ENCODE measurements at regions not wholly inside any gene's neighbourhood (a gene's known extent, or its start where the extent isn't known, plus 50 kb on each side); places are given as distances from the start of the nearest gene placed in this dataset.

GRCh38 chr9:86842573-86842972 lies 104.7 kb downstream of the GAS1 start:
- DNase-seq (ENCODE audit: low spot score): no peak
- Histone ChIP-seq H2BK12ac (ENCODE audit: low read length) (no peak overlapping the region), H4K91ac (ENCODE audit: low read depth, low read length, poor library complexity) (no peak overlapping the region)

DNA sequence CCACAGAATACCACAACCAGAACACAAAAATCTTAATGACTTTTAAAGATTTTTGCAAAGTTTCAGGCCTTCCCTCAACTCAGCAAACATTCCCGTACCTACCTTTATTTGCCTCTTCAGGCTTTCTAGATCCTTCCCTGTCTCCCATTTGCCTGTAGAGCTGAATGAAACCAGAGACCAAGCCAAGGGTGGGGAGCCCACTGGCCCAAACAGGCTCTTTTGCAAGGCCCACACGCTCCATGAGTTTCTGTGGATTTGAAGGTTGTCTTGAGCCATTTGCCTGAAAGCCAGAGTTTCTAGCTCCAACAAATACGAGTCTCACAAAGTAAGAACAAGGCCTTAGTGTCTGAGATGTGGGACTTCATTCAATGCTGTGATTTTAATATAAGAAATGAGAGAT lies 107.8 kb downstream of the GAS1 start:
- Histone ChIP-seq H2AK5ac (ENCODE audit: low read depth, low read length) (no peak overlapping the region), H3K4ac (ENCODE audit: low read length) (no peak overlapping the region), H2BK5ac (ENCODE audit: low read length) (no peak overlapping the region), H3K23ac (ENCODE audit: low read depth, low read length, poor library complexity) (no peak overlapping the region), H3K36me3 (replicated peaks in 1 of 2; ENCODE audit: control insufficient read depth in 2 of 2, insufficient read depth in 2 of 2, low read length in 2 of 2) (no peaks in the 10 kb centered on the region), H3K18ac (ENCODE audit: low read length) (no peak overlapping the region), H3K14ac (ENCODE audit: low read length) (no peak overlapping the region), H2BK120ac (ENCODE audit: low read depth, low read length) (no peak overlapping the region), H3K27me3 (ENCODE audit: control insufficient read depth in 3 of 3, insufficient read depth in 3 of 3, low read depth in 1 of 3, low read length in 3 of 3) (no peaks in the 10 kb centered on the region), H4K91ac (ENCODE audit: low read depth, low read length, poor library complexity) (no peak overlapping the region), H3K9me3 (replicated peaks in 1 of 2; ENCODE audit: control insufficient read depth in 2 of 2, insufficient read depth in 1 of 2, low read depth in 1 of 2, low read length in 2 of 2) (no peaks in the 10 kb centered on the region), H4K8ac (ENCODE audit: low read depth, low read length) (no peak overlapping the region), H3K4me2 (ENCODE audit: insufficient read depth, low read length, poor library complexity, severe bottlenecking) (no peak overlapping the region), H3K4me1 (ENCODE audit: control insufficient read depth in 2 of 2, insufficient read depth in 1 of 2, low read depth in 1 of 2, low read length in 2 of 2) (peaks cover 0 to 3% of the 10 kb centered on the region in 2 donors), H2AFZ (ENCODE audit: low read length) (no peak overlapping the region), H2BK12ac (ENCODE audit: low read length) (no peak overlapping the region), H2BK15ac (ENCODE audit: low read length) (no peak overlapping the region), H3K79me1 (ENCODE audit: low read depth, low read length) (no peaks in the 10 kb centered on the region), H3K9ac (ENCODE audit: low read depth, low read length, poor library complexity) (no peak overlapping the region), H3K27ac (replicated peaks; ENCODE audit: low read length) (no peak overlapping the region), H3K4me3 (ENCODE audit: low read length in 2 of 2) (no peak overlapping the region)
- no peak for DNase-seq (ENCODE audit: low spot score)
- WGBS, 2 donors (ENCODE audit: extremely low coverage in 2 of 2, insufficient read length in 2 of 2, insufficient replicate concordance in 1 of 2): no CpG with 5 or more reads among the region's 3 CpGs

More at GRCh38 chr9:86842573-86842972, 104.7 kb downstream of the GAS1 start:
- no peak overlapping the region for H2BK15ac ChIP-seq (ENCODE audit: low read length)
- H3K27ac ChIP-seq (replicated peaks; ENCODE audit: low read length): no peak overlapping the region
- no peaks in the 10 kb centered on the region for H3K4me1 ChIP-seq (ENCODE audit: control insufficient read depth in 2 of 2, insufficient read depth in 1 of 2, low read depth in 1 of 2, low read length in 2 of 2)
- no peaks in the 10 kb centered on the region for H3K27me3 ChIP-seq (ENCODE audit: control insufficient read depth in 3 of 3, insufficient read depth in 3 of 3, low read depth in 1 of 3, low read length in 3 of 3)
- no peak overlapping the region for H2AK5ac ChIP-seq (ENCODE audit: low read depth, low read length)
- no peaks in the 10 kb centered on the region for H3K79me1 ChIP-seq (ENCODE audit: low read depth, low read length)
- H2AFZ ChIP-seq (ENCODE audit: low read length): no peak overlapping the region
- H2BK120ac ChIP-seq (ENCODE audit: low read depth, low read length): no peak overlapping the region
- H3K4ac ChIP-seq (ENCODE audit: low read length): no peak overlapping the region
- H3K36me3 ChIP-seq (replicated peaks in 1 of 2; ENCODE audit: control insufficient read depth in 2 of 2, insufficient read depth in 2 of 2, low read length in 2 of 2): no peaks in the 10 kb centered on the region
- no peak overlapping the region for H3K23ac ChIP-seq (ENCODE audit: low read depth, low read length, poor library complexity)
- no peak overlapping the region for H3K4me3 ChIP-seq (ENCODE audit: low read length in 2 of 2)
- no peak overlapping the region for H3K4me2 ChIP-seq (ENCODE audit: insufficient read depth, low read length, poor library complexity, severe bottlenecking)
- H2BK5ac ChIP-seq (ENCODE audit: low read length): no peak overlapping the region
- whole genome bisulfite sequencing, 2 donors (ENCODE audit: extremely low coverage in 2 of 2, insufficient read length in 2 of 2, insufficient replicate concordance in 1 of 2): no CpG with 5 or more reads among the region's 6 CpGs
- H3K9me3 ChIP-seq (replicated peaks in 1 of 2; ENCODE audit: control insufficient read depth in 2 of 2, insufficient read depth in 1 of 2, low read depth in 1 of 2, low read length in 2 of 2): no peaks in the 10 kb centered on the region
- peak overlapping the region; percentile 62 for H3K18ac ChIP-seq (ENCODE audit: low read length)
- H3K9ac ChIP-seq (ENCODE audit: low read depth, low read length, poor library complexity): no peak overlapping the region
- no peak overlapping the region for H3K14ac ChIP-seq (ENCODE audit: low read length)
- H4K8ac ChIP-seq (ENCODE audit: low read depth, low read length): no peak overlapping the region

- Histone ChIP-seq H2AFZ (ENCODE audit: low read length) (no peak overlapping the region), H2AK5ac (ENCODE audit: low read depth, low read length) (no peak overlapping the region)
- no peak for DNase-seq (ENCODE audit: low spot score)
These were observed 108.5 kb downstream of the GAS1 start for GRCh38 chr9:86838519-86839497.

DNA sequence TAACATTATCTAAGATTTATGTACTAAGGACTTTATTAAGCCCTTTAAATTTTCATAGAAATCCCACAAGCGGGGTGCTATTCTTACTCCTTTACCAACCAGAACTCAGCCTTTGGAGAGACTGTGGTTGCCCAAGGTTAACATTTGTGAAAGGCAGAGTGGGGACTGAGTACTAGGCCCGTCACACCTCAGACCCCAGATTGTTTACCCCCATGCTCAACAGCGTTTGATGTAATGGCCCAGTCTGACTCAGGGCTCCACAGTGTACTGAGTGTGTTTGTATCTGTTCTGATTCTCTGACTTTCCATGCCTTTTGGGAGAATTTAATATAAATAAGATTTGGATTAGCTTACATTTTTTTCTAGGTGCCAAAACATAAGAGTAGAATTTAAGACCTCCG lies 110.0 kb downstream of the GAS1 start:
- DNase-seq (ENCODE audit: low spot score): no peak
- Histone ChIP-seq H3K9ac (ENCODE audit: low read depth, low read length, poor library complexity) (no peak overlapping the region), H2AK5ac (ENCODE audit: low read depth, low read length) (no peak overlapping the region), H3K4me2 (ENCODE audit: insufficient read depth, low read length, poor library complexity, severe bottlenecking) (no peak overlapping the region), H3K27ac (replicated peaks; ENCODE audit: low read length) (no peak overlapping the region), H3K27me3 (ENCODE audit: control insufficient read depth in 3 of 3, insufficient read depth in 3 of 3, low read depth in 1 of 3, low read length in 3 of 3) (no peaks in the 10 kb centered on the region), H3K23ac (ENCODE audit: low read depth, low read length, poor library complexity) (no peak overlapping the region), H4K91ac (ENCODE audit: low read depth, low read length, poor library complexity) (no peak overlapping the region), H3K18ac (ENCODE audit: low read length) (no peak overlapping the region), H3K79me1 (ENCODE audit: low read depth, low read length) (no peaks in the 10 kb centered on the region), H3K4me3 (ENCODE audit: low read length in 2 of 2) (no peak overlapping the region), H3K4ac (ENCODE audit: low read length) (no peak overlapping the region), H3K14ac (ENCODE audit: low read length) (no peak overlapping the region), H3K4me1 (ENCODE audit: control insufficient read depth in 2 of 2, insufficient read depth in 1 of 2, low read depth in 1 of 2, low read length in 2 of 2) (peaks cover 0 to 3% of the 10 kb centered on the region in 2 donors), H3K36me3 (replicated peaks in 1 of 2; ENCODE audit: control insufficient read depth in 2 of 2, insufficient read depth in 2 of 2, low read length in 2 of 2) (no peaks in the 10 kb centered on the region), H4K8ac (ENCODE audit: low read depth, low read length) (no peak overlapping the region), H2BK120ac (ENCODE audit: low read depth, low read length) (no peak overlapping the region), H2BK12ac (ENCODE audit: low read length) (no peak overlapping the region), H3K9me3 (replicated peaks in 1 of 2; ENCODE audit: control insufficient read depth in 2 of 2, insufficient read depth in 1 of 2, low read depth in 1 of 2, low read length in 2 of 2) (no peaks in the 10 kb centered on the region), H2AFZ (ENCODE audit: low read length) (no peak overlapping the region), H2BK15ac (ENCODE audit: low read length) (no peak overlapping the region), H2BK5ac (ENCODE audit: low read length) (no peak overlapping the region)
- WGBS, 2 donors (ENCODE audit: extremely low coverage in 2 of 2, insufficient read length in 2 of 2, insufficient replicate concordance in 1 of 2): no CpG with 5 or more reads among the region's 4 CpGs

More at GRCh38 chr9:86838519-86839497, 108.5 kb downstream of the GAS1 start:
- no peaks in the 10 kb centered on the region for H3K79me1 ChIP-seq (ENCODE audit: low read depth, low read length)
- H3K18ac ChIP-seq (ENCODE audit: low read length): no peak overlapping the region
- no peak overlapping the region for H3K4me3 ChIP-seq (ENCODE audit: low read length in 2 of 2)
- H3K27me3 ChIP-seq (ENCODE audit: control insufficient read depth in 3 of 3, insufficient read depth in 3 of 3, low read depth in 1 of 3, low read length in 3 of 3): no peaks in the 10 kb centered on the region
- no peak overlapping the region for H2BK5ac ChIP-seq (ENCODE audit: low read length)
- no peak overlapping the region for H3K14ac ChIP-seq (ENCODE audit: low read length)
- no peak overlapping the region for H3K4me2 ChIP-seq (ENCODE audit: insufficient read depth, low read length, poor library complexity, severe bottlenecking)
- H3K36me3 ChIP-seq (replicated peaks in 1 of 2; ENCODE audit: control insufficient read depth in 2 of 2, insufficient read depth in 2 of 2, low read length in 2 of 2): no peaks in the 10 kb centered on the region
- H3K4me1 ChIP-seq (ENCODE audit: control insufficient read depth in 2 of 2, insufficient read depth in 1 of 2, low read depth in 1 of 2, low read length in 2 of 2): peaks cover 0 to 3% of the 10 kb centered on the region in 2 donors
- no peak overlapping the region for H4K91ac ChIP-seq (ENCODE audit: low read depth, low read length, poor library complexity)
- H3K4ac ChIP-seq (ENCODE audit: low read length): no peak overlapping the region
- no peak overlapping the region for H2BK12ac ChIP-seq (ENCODE audit: low read length)
- no peak overlapping the region for H3K27ac ChIP-seq (replicated peaks; ENCODE audit: low read length)
- no CpG with 5 or more reads among the region's 17 CpGs for WGBS, 2 donors (ENCODE audit: extremely low coverage in 2 of 2, insufficient read length in 2 of 2, insufficient replicate concordance in 1 of 2)
- H4K8ac ChIP-seq (ENCODE audit: low read depth, low read length): no peak overlapping the region
- H3K9me3 ChIP-seq (replicated peaks in 1 of 2; ENCODE audit: control insufficient read depth in 2 of 2, insufficient read depth in 1 of 2, low read depth in 1 of 2, low read length in 2 of 2): no peaks in the 10 kb centered on the region
- H2BK120ac ChIP-seq (ENCODE audit: low read depth, low read length): no peak overlapping the region
- no peak overlapping the region for H3K23ac ChIP-seq (ENCODE audit: low read depth, low read length, poor library complexity)
- H2BK15ac ChIP-seq (ENCODE audit: low read length): no peak overlapping the region
- no peak overlapping the region for H3K9ac ChIP-seq (ENCODE audit: low read depth, low read length, poor library complexity)

Data from neuronal stem cell (in vitro differentiated cells).